WI38 (cell line): ENCODE measurements at regions not wholly inside any gene's neighbourhood (a gene's known extent, or its start where the extent isn't known, plus 50 kb on each side); places are given as distances from the start of the nearest gene placed in this dataset.
"Not testable (repeated sequence)": the region's sequence is repeated elsewhere in the genome, so short reads cannot be mapped to it uniquely, and the experiment has no call there.

ENCODE experiments used
- H3K4me3 ChIP-seq: 2 replicates; pipeline ENCODE4 v1.5.1; 2011; ENCODE audit warnings: low read depth, mild to moderate bottlenecking, control low read depth, low read length
- CTCF ChIP-seq: IDR thresholded peaks from 2 replicates; pipeline ENCODE4 v1.5.1; 2012; ENCODE audit warnings: low read depth, mild to moderate bottlenecking, control low read depth, low read length

GRCh38 chr10:10730471-10731043, 287.1 kb upstream of the CELF2 start:
- TF ChIP-seq CTCF = no peak
- no peak overlapping the region for H3K4me3 ChIP-seq

- H3K4me3 ChIP-seq = no peak overlapping the region
- TF ChIP-seq CTCF = no peak
Observed at GRCh38 chr10:10731366-10731765, 286.3 kb upstream of the CELF2 start.

GRCh38 chr10:10734356-10735064, 283.2 kb upstream of the CELF2 start:
- H3K4me3 ChIP-seq = no peak overlapping the region
- no peak for TF ChIP-seq CTCF

GRCh38 chr10:10745291-10745690, 272.4 kb upstream of the CELF2 start:
- H3K4me3 ChIP-seq = no peak overlapping the region
- no peak for TF ChIP-seq CTCF

- no peak for TF ChIP-seq CTCF
- no peak overlapping the region for H3K4me3 ChIP-seq
Observed at GRCh38 chr10:10755490-10755889, 262.2 kb upstream of the CELF2 start.

- no peak overlapping the region for H3K4me3 ChIP-seq
- no peak for TF ChIP-seq CTCF
Observed at GRCh38 chr10:10758306-10758705, 259.4 kb upstream of the CELF2 start.

GRCh38 chr10:10759806-10760205, 257.9 kb upstream of the CELF2 start:
- H3K4me3 ChIP-seq = not testable (repeated sequence)

GRCh38 chr10:10765017-10765416, 252.7 kb upstream of the CELF2 start:
- TF ChIP-seq CTCF = no peak
- no peak overlapping the region for H3K4me3 ChIP-seq
